ENCODE measurements at regions not wholly inside any gene's neighbourhood (a gene's known extent, or its start where the extent isn't known, plus 50 kb on each side); places are given as distances from the start of the nearest gene placed in this dataset.

DNA sequence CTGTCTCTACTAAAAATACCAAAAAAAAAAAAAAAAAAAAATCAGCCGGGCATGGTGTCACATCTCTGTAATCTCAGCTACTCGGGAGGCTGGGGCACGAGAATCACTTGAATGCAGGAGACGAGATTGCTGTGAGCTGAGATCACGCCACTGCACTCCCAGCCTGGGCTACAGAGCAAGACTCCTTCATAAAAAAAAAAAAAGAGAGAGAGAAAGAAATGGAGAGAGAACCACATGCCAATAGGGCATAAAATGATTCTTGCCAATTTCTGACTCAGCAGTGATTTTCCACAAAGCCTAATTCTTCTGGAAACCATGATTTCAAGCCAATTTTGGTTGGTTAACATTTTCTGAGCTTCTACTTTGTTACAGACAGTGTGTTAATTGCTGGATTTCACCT lies 250.4 kb upstream of the SEL1L start (continued):
- TF ChIP-seq, protein P1, sequence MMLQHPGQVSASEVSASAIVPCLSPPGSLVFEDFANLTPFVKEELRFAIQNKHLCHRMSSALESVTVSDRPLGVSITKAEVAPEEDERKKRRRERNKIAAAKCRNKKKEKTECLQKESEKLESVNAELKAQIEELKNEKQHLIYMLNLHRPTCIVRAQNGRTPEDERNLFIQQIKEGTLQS (CRISPR knock-in tag; conservative IDR thresholded peaks at IDR 0.05), result no peak
- TF ChIP-seq EMX1 (CRISPR knock-in tag; IDR thresholded peaks at IDR 0.05) (no peak), ATF1 (CRISPR knock-in tag; IDR thresholded peaks at IDR 0.05) (no peak)

DNA sequence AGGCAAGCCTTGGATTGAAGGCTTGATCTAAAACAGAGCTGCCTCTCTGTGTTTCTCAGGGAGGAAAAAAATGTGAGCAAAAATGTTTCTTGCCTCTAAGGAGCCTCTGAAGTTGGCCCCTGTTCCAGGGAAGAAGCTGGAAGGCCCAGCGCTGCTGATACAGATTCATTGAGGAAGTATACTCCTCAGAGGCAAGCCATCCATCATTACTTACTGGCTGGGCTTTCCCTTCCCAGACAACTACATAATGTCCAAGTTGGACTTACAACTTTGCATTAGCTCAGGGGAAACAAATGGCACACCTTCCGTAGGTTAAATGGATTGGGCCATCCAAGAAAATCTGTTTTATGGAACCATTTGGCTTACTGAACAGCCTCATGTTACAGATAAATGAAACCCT lies 263.7 kb upstream of the SEL1L start:
- CTCF ChIA-PET, result no interaction called here
- Mint-ChIP-seq H3K9me3 (peaks cover 3% of the 10 kb centered on the region; the same call in 1 of the 2 replicates), H3K4me1 (peaks cover 38% of the 10 kb centered on the region), H3K36me3 (0 out of 2 replicates have a peak, but pooled peaks cover 3% of the 10 kb centered on the region), H3K27me3 (ENCODE audit: low read depth) (no peaks in the 10 kb centered on the region; the same call in 1 of the 2 replicates), H3K4me3 (no peak overlapping the region), H3K27ac (no peak overlapping the region)
- TF ChIP-seq NR2C2 (CRISPR knock-in tag; IDR thresholded peaks at IDR 0.05) (no peak), RORB (CRISPR knock-in tag; IDR thresholded peaks at IDR 0.05) (no peak), ZNF317 (CRISPR knock-in tag; IDR thresholded peaks at IDR 0.05; ENCODE audit: borderline replicate concordance, low read depth) (no peak), JUN (CRISPR knock-in tag; IDR thresholded peaks at IDR 0.05) (no peak), NFATC4 (CRISPR knock-in tag; IDR thresholded peaks at IDR 0.05) (no peak), CREB1 (CRISPR knock-in tag; IDR thresholded peaks at IDR 0.05) (no peak), PRRX2 (CRISPR knock-in tag; IDR thresholded peaks at IDR 0.05) (no peak), CREM (CRISPR knock-in tag; IDR thresholded peaks at IDR 0.05) (no peak), TEAD4 (CRISPR knock-in tag; IDR thresholded peaks at IDR 0.05) (no peak), TP53 (CRISPR knock-in tag; IDR thresholded peaks at IDR 0.05) (no peak)
- TF ChIP-seq, protein P2, sequence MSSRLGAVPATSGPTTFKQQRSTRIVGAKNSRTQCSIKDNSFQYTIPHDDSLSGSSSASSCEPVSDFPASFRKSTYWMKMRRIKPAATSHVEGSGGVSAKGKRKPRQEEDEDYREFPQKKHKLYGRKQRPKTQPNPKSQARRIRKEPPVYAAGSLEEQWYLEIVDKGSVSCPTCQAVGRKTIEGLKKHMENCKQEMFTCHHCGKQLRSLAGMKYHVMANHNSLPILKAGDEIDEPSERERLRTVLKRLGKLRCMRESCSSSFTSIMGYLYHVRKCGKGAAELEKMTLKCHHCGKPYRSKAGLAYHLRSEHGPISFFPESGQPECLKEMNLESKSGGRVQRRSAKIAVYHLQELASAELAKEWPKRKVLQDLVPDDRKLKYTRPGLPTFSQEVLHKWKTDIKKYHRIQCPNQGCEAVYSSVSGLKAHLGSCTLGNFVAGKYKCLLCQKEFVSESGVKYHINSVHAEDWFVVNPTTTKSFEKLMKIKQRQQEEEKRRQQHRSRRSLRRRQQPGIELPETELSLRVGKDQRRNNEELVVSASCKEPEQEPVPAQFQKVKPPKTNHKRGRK (CRISPR knock-in tag; IDR thresholded peaks at IDR 0.05; ENCODE audit: borderline replicate concordance), result no peak
- TF ChIP-seq, protein P3, sequence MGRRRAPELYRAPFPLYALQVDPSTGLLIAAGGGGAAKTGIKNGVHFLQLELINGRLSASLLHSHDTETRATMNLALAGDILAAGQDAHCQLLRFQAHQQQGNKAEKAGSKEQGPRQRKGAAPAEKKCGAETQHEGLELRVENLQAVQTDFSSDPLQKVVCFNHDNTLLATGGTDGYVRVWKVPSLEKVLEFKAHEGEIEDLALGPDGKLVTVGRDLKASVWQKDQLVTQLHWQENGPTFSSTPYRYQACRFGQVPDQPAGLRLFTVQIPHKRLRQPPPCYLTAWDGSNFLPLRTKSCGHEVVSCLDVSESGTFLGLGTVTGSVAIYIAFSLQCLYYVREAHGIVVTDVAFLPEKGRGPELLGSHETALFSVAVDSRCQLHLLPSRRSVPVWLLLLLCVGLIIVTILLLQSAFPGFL (CRISPR knock-in tag; IDR thresholded peaks at IDR 0.05; ENCODE audit: borderline replicate concordance), result no peak
- TF ChIP-seq, protein P4, sequence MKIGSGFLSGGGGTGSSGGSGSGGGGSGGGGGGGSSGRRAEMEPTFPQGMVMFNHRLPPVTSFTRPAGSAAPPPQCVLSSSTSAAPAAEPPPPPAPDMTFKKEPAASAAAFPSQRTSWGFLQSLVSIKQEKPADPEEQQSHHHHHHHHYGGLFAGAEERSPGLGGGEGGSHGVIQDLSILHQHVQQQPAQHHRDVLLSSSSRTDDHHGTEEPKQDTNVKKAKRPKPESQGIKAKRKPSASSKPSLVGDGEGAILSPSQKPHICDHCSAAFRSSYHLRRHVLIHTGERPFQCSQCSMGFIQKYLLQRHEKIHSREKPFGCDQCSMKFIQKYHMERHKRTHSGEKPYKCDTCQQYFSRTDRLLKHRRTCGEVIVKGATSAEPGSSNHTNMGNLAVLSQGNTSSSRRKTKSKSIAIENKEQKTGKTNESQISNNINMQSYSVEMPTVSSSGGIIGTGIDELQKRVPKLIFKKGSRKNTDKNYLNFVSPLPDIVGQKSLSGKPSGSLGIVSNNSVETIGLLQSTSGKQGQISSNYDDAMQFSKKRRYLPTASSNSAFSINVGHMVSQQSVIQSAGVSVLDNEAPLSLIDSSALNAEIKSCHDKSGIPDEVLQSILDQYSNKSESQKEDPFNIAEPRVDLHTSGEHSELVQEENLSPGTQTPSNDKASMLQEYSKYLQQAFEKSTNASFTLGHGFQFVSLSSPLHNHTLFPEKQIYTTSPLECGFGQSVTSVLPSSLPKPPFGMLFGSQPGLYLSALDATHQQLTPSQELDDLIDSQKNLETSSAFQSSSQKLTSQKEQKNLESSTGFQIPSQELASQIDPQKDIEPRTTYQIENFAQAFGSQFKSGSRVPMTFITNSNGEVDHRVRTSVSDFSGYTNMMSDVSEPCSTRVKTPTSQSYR (CRISPR knock-in tag; IDR thresholded peaks at IDR 0.05), result no peak
- TF ChIP-seq, protein P5, sequence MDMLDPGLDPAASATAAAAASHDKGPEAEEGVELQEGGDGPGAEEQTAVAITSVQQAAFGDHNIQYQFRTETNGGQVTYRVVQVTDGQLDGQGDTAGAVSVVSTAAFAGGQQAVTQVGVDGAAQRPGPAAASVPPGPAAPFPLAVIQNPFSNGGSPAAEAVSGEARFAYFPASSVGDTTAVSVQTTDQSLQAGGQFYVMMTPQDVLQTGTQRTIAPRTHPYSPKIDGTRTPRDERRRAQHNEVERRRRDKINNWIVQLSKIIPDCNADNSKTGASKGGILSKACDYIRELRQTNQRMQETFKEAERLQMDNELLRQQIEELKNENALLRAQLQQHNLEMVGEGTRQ (CRISPR knock-in tag; IDR thresholded peaks at IDR 0.05), result no peak
- TF ChIP-seq, protein P6, sequence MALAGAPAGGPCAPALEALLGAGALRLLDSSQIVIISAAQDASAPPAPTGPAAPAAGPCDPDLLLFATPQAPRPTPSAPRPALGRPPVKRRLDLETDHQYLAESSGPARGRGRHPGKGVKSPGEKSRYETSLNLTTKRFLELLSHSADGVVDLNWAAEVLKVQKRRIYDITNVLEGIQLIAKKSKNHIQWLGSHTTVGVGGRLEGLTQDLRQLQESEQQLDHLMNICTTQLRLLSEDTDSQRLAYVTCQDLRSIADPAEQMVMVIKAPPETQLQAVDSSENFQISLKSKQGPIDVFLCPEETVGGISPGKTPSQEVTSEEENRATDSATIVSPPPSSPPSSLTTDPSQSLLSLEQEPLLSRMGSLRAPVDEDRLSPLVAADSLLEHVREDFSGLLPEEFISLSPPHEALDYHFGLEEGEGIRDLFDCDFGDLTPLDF (CRISPR knock-in tag; IDR thresholded peaks at IDR 0.05), result no peak
- TF ChIP-seq, protein P7, sequence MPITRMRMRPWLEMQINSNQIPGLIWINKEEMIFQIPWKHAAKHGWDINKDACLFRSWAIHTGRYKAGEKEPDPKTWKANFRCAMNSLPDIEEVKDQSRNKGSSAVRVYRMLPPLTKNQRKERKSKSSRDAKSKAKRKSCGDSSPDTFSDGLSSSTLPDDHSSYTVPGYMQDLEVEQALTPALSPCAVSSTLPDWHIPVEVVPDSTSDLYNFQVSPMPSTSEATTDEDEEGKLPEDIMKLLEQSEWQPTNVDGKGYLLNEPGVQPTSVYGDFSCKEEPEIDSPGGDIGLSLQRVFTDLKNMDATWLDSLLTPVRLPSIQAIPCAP (CRISPR knock-in tag; IDR thresholded peaks at IDR 0.05), result no peak
- TF ChIP-seq, protein P8, sequence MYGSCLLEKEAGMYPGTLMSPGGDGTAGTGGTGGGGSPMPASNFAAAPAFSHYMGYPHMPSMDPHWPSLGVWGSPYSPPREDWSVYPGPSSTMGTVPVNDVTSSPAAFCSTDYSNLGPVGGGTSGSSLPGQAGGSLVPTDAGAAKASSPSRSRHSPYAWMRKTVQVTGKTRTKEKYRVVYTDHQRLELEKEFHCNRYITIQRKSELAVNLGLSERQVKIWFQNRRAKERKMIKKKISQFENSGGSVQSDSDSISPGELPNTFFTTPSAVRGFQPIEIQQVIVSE (CRISPR knock-in tag; IDR thresholded peaks at IDR 0.05; ENCODE audit: borderline replicate concordance), result no peak
- TF ChIP-seq, protein P9, sequence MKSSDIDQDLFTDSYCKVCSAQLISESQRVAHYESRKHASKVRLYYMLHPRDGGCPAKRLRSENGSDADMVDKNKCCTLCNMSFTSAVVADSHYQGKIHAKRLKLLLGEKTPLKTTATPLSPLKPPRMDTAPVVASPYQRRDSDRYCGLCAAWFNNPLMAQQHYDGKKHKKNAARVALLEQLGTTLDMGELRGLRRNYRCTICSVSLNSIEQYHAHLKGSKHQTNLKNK (CRISPR knock-in tag; IDR thresholded peaks at IDR 0.05), result no peak
- TF ChIP-seq, protein P10, sequence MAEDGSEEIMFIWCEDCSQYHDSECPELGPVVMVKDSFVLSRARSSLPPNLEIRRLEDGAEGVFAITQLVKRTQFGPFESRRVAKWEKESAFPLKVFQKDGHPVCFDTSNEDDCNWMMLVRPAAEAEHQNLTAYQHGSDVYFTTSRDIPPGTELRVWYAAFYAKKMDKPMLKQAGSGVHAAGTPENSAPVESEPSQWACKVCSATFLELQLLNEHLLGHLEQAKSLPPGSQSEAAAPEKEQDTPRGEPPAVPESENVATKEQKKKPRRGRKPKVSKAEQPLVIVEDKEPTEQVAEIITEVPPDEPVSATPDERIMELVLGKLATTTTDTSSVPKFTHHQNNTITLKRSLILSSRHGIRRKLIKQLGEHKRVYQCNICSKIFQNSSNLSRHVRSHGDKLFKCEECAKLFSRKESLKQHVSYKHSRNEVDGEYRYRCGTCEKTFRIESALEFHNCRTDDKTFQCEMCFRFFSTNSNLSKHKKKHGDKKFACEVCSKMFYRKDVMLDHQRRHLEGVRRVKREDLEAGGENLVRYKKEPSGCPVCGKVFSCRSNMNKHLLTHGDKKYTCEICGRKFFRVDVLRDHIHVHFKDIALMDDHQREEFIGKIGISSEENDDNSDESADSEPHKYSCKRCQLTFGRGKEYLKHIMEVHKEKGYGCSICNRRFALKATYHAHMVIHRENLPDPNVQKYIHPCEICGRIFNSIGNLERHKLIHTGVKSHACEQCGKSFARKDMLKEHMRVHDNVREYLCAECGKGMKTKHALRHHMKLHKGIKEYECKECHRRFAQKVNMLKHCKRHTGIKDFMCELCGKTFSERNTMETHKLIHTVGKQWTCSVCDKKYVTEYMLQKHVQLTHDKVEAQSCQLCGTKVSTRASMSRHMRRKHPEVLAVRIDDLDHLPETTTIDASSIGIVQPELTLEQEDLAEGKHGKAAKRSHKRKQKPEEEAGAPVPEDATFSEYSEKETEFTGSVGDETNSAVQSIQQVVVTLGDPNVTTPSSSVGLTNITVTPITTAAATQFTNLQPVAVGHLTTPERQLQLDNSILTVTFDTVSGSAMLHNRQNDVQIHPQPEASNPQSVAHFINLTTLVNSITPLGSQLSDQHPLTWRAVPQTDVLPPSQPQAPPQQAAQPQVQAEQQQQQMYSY (CRISPR knock-in tag; IDR thresholded peaks at IDR 0.05), result no peak
- POLR2A ChIA-PET, result no interaction called here
- DNase-seq (ENCODE audit: low spot score) (no peak), ATAC-seq (no peak)

All from WTC11 (cell line).